IPS-18a (cell line): ENCODE measurements at regions not wholly inside any gene's neighbourhood (a gene's known extent, or its start where the extent isn't known, plus 50 kb on each side); places are given as distances from the start of the nearest gene placed in this dataset.

ENCODE experiments used
- H3K27ac ChIP-seq: one replicate; pipeline ENCODE4 v1.5.1; 2013; ENCODE audit warnings: low read length
- H3K27me3 ChIP-seq: one replicate; pipeline ENCODE4 v1.6.1; 2013; ENCODE audit warnings: mild to moderate bottlenecking, low read length; ENCODE audit not compliant: control insufficient read depth, insufficient read depth
- H3K36me3 ChIP-seq: one replicate; pipeline ENCODE4 v1.6.1; 2013; ENCODE audit warnings: low read depth, low read length; ENCODE audit not compliant: control insufficient read depth
- H3K4me1 ChIP-seq: one replicate; pipeline ENCODE4 v1.6.1; 2013; ENCODE audit warnings: low read depth, low read length; ENCODE audit not compliant: control insufficient read depth
- H3K4me3 ChIP-seq: one replicate; pipeline ENCODE4 v1.5.1; 2013; ENCODE audit warnings: low read length
- H3K9ac ChIP-seq: one replicate; pipeline ENCODE4 v1.6.1; 2013; ENCODE audit warnings: mild to moderate bottlenecking, low read length, moderate library complexity
- H3K9me3 ChIP-seq: one replicate; pipeline ENCODE4 v1.6.1; 2013; ENCODE audit warnings: low read depth, low read length; ENCODE audit not compliant: control insufficient read depth

DNA sequence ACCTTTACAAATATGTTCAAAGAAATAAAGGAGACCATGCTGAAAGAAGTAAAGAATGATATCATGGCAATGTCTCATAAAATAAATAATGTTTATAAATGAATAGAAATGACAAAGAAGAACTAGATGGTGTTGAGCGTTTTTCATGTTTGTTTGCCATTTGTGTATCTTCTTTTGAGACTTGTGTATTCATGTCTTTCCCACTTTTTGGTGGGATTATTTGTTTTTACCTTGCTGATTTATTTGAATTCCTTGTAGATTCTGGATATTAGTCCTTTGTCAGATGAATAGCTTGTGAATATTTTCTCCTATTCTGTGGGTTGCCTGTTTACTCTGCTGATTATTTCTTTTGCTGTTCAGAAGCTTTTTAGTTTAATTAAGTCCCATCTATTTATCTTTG lies 732.4 kb downstream of the FAT4 start:
- Histone ChIP-seq H3K4me1 (no peaks in the 10 kb centered on the region), H3K27me3 (no peaks in the 10 kb centered on the region), H3K27ac (no peak overlapping the region), H3K9me3 (no peaks in the 10 kb centered on the region), H3K4me3 (no peak overlapping the region), H3K9ac (no peak overlapping the region), H3K36me3 (no peaks in the 10 kb centered on the region)

DNA sequence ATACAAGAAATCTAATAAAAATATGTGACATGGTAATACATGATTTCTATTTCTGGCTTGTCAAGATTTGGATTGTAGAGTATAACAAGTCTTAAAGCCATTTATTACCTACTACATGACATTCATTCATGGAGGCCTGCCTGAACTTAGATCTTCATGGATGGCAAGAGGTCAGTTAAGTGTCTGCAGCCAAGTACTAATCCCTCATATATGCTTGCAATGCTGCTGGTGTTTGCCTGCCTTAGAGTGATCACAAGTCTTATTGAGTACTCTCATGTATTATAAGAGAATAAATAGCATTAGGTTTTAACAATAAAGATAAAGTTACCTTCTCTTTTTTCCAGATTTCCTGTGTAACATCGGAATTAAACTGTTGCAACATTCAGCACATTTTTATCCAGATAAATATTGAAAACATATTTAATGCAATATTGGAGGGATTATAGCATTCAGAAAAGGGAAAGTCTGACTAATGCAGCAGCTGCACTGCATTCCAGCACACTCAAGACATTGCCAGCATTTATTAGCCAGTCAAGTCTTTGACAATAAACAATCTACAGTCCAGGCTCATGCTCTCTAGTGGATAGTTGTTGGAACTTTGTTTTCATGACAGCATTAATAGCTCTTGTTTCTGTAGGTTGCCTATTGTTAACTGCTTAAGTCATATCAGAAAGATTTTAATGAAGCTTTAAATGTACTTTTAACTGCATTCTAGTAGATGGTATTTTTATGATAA lies 737.1 kb downstream of the FAT4 start:
- Histone ChIP-seq H3K4me1 (no peaks in the 10 kb centered on the region), H3K9me3 (no peaks in the 10 kb centered on the region), H3K4me3 (no peak overlapping the region), H3K27me3 (no peaks in the 10 kb centered on the region), H3K36me3 (no peaks in the 10 kb centered on the region), H3K27ac (no peak overlapping the region), H3K9ac (no peak overlapping the region)

GRCh38 chr4:126056116-126056650 lies 741.4 kb downstream of the FAT4 start:
- no peak overlapping the region for H3K27ac ChIP-seq
- no peaks in the 10 kb centered on the region for H3K4me1 ChIP-seq
- no peak overlapping the region for H3K9ac ChIP-seq
- H3K27me3 ChIP-seq, result no peaks in the 10 kb centered on the region
- no peaks in the 10 kb centered on the region for H3K9me3 ChIP-seq
- no peaks in the 10 kb centered on the region for H3K36me3 ChIP-seq
- no peak overlapping the region for H3K4me3 ChIP-seq

DNA sequence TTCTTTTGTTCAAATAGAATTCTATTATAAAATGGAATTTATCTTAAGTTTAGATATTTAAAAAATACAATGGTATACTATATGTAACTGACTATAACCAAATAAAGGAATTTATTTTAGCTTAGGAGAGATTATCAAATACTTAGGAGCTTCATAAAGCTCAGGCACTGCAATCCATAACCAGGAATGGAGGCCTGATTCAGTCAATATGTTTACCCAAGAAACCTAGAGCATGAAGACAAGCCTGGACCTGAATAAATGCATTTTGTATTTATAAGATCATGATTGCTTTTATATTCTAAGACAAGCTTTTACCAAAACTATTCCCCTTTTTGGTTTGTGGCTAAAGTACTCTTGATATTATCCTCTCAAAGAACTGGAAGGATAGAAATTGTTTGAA lies 742.6 kb downstream of the FAT4 start:
- Histone ChIP-seq H3K36me3 (no peaks in the 10 kb centered on the region), H3K9ac (no peak overlapping the region), H3K4me3 (no peak overlapping the region), H3K27me3 (no peaks in the 10 kb centered on the region), H3K9me3 (no peaks in the 10 kb centered on the region), H3K27ac (no peak overlapping the region), H3K4me1 (no peaks in the 10 kb centered on the region)

DNA sequence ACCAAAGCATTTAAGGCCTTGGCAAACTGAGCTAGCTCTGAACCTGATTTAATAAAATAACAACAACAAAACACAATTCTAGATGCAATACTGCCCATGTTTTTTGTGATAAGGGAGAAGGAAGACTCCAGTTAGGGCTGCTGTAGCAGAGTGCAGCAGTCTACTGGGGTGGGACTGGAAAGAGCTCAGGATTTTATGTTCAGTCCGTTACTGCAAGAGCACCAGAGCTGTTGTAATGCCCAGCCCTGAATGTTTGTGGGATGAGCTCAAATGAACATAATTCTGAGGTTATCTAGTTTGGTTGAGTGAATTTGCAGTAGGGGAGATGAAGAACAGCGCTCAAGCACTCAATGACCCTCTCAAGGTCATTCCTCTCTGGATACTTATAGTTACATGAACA lies 743.8 kb downstream of the FAT4 start:
- Histone ChIP-seq H3K27me3 (no peaks in the 10 kb centered on the region), H3K9me3 (no peaks in the 10 kb centered on the region), H3K36me3 (no peaks in the 10 kb centered on the region), H3K4me3 (no peak overlapping the region), H3K9ac (no peak overlapping the region), H3K27ac (no peak overlapping the region), H3K4me1 (no peaks in the 10 kb centered on the region)

GRCh38 chr4:126061655-126062054 lies 746.9 kb downstream of the FAT4 start:
- Histone ChIP-seq H3K27ac (no peak overlapping the region), H3K4me1 (no peaks in the 10 kb centered on the region), H3K27me3 (no peaks in the 10 kb centered on the region), H3K9ac (no peak overlapping the region), H3K4me3 (no peak overlapping the region), H3K36me3 (no peaks in the 10 kb centered on the region), H3K9me3 (no peaks in the 10 kb centered on the region)

DNA sequence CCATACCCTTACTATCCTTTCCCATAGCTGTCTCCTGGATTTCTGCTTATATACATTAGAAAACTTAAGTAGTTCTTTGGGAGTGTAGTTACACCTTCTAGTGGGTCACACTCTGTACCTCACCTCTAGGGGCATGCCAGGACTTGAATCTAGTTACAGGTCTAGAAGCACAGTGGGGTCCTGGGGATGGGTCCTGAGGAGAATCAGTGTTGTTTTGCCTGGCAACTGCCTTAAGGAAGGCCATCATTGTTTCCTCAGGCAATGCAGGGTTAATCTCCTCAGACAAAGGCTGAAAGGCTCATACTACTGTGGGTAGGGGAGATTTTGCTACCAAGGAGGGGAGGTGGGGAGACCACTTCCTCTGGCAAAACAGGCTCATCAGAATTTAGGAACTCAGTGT lies 750.3 kb downstream of the FAT4 start:
- Histone ChIP-seq H3K9ac (no peak overlapping the region), H3K9me3 (no peaks in the 10 kb centered on the region), H3K4me3 (no peak overlapping the region), H3K27me3 (no peaks in the 10 kb centered on the region), H3K36me3 (no peaks in the 10 kb centered on the region), H3K27ac (no peak overlapping the region), H3K4me1 (no peaks in the 10 kb centered on the region)

DNA sequence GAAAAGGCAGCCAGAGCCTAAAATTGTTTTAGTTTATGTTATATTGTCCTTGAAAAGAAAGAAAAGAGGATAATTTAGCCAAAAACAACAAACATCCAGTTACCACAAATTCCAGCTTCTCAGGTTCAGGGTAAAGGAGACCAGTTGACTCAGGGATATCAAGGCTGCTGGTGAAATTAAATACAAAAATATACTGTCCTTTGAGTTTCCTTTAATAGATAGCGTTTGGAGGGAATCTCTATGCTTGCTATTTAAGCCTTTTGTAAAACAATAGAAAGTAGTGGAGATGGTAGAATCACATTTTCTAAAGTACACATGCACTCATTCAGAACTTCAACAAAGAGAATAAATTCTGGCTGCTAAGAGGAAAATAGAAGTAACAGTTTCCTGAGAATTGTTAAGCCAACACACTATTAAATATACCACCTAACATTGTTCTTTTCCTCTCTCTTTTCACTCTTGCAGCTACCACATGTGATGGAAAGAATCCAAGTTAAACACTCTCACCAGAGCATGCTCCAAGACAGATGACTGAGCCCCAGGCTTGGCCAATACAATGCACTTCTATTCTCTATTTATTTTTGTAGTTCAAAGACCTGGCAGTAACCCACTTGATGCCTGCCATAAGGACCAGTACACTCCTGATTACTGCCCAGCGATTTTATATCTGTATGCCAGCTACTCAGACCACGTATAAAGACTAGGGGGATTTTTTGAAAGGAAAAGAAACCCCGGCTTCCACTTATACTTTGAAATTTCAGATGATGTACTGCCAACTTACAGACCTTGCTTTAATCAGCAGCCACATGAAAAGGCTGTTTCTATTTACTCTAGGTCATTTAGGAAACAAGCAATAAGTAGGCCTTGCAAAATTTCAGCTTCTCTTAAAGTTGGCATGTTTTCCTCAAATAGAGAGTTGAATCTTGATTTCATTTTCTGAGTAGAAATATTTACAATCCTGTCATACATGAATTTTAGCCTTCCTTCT lies 756.9 kb downstream of the FAT4 start:
- H3K4me1 ChIP-seq, result no peaks in the 10 kb centered on the region
- no peak overlapping the region for H3K27ac ChIP-seq
- H3K36me3 ChIP-seq, result no peaks in the 10 kb centered on the region
- H3K27me3 ChIP-seq, result no peaks in the 10 kb centered on the region
- no peak overlapping the region for H3K4me3 ChIP-seq
- no peaks in the 10 kb centered on the region for H3K9me3 ChIP-seq
- H3K9ac ChIP-seq, result no peak overlapping the region

DNA sequence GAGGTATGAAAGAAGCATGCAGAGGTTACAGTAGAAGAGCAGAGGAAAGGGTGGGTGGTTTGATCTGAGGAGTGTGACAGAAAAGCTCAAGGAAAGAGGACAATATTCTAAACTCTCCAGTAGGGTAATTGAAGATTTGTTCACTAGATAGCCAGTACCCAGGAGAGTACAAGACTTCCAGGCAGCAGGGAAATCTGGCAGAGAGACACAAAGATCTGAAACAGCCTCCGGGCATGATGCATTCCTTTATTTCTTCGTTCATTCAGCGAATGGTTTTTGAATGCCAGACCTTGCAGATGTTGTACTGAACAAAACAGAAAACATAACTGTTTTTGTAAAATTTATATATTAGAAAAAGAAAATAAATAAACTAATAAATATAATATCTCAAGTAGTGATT lies 766.6 kb downstream of the FAT4 start:
- no peak overlapping the region for H3K4me3 ChIP-seq
- H3K27ac ChIP-seq, result no peak overlapping the region
- no peaks in the 10 kb centered on the region for H3K9me3 ChIP-seq
- no peaks in the 10 kb centered on the region for H3K27me3 ChIP-seq
- H3K36me3 ChIP-seq, result no peaks in the 10 kb centered on the region
- no peak overlapping the region for H3K9ac ChIP-seq
- no peaks in the 10 kb centered on the region for H3K4me1 ChIP-seq

GRCh38 chr4:126086041-126086440 lies 771.3 kb downstream of the FAT4 start:
- H3K4me3 ChIP-seq, result no peak overlapping the region
- no peak overlapping the region for H3K27ac ChIP-seq
- no peak overlapping the region for H3K9ac ChIP-seq
- H3K9me3 ChIP-seq, result no peaks in the 10 kb centered on the region
- no peaks in the 10 kb centered on the region for H3K36me3 ChIP-seq
- H3K27me3 ChIP-seq, result no peaks in the 10 kb centered on the region
- H3K4me1 ChIP-seq, result no peaks in the 10 kb centered on the region

- Histone ChIP-seq H3K4me1 (no peaks in the 10 kb centered on the region), H3K9me3 (no peaks in the 10 kb centered on the region), H3K4me3 (no peak overlapping the region), H3K27me3 (no peaks in the 10 kb centered on the region), H3K9ac (no peak overlapping the region), H3K36me3 (no peaks in the 10 kb centered on the region), H3K27ac (no peak overlapping the region)
These were observed 772.3 kb downstream of the FAT4 start for GRCh38 chr4:126087101-126087500.
